HG03521 (cell line): ENCODE measurements at regions not wholly inside any gene's neighbourhood (a gene's known extent, or its start where the extent isn't known, plus 50 kb on each side); places are given as distances from the start of the nearest gene placed in this dataset.
"Not testable (repeated sequence)": the region's sequence is repeated elsewhere in the genome, so short reads cannot be mapped to it uniquely, and the experiment has no call there.

ENCODE experiments used
- ATAC-seq: cut with Tn5 transposase; IDR thresholded peaks from one replicate; pipeline ENCODE4 v1.9.1; 2021; ENCODE audit warnings: mild to moderate bottlenecking, moderate library complexity; ENCODE audit not compliant: unreplicated experiment

- ATAC-seq: no peak
Measured at GRCh38 chr4:3877236-3877635, 111.1 kb downstream of the ADRA2C start.

- ATAC-seq: no peak
Measured at GRCh38 chr4:3877868-3878267, 111.7 kb downstream of the ADRA2C start.

- ATAC-seq: no peak
Measured at GRCh38 chr4:3878678-3879077, 112.5 kb downstream of the ADRA2C start.

GRCh38 chr4:3879681-3880614 lies 113.8 kb downstream of the ADRA2C start:
- no peak for ATAC-seq

GRCh38 chr4:3880615-3881120 lies 114.5 kb downstream of the ADRA2C start:
- ATAC-seq: no peak

- not testable (repeated sequence) for ATAC-seq
Measured at GRCh38 chr4:3882316-3882885, 116.2 kb downstream of the ADRA2C start.

GRCh38 chr4:3884261-3884660 lies 118.1 kb downstream of the ADRA2C start:
- ATAC-seq: not testable (repeated sequence)

- not testable (repeated sequence) for ATAC-seq
Measured at GRCh38 chr4:3893590-3893989, 127.4 kb downstream of the ADRA2C start.

- not testable (repeated sequence) for ATAC-seq
Measured at GRCh38 chr4:3894086-3894959, 128.1 kb downstream of the ADRA2C start.

GRCh38 chr4:3896441-3896840 lies 130.3 kb downstream of the ADRA2C start:
- ATAC-seq: no peak

GRCh38 chr4:3896871-3897578 lies 130.8 kb downstream of the ADRA2C start:
- not testable (repeated sequence) for ATAC-seq

- no peak for ATAC-seq
Measured at GRCh38 chr4:3898098-3898497, 131.9 kb downstream of the ADRA2C start.

- ATAC-seq: not testable (repeated sequence)
Measured at GRCh38 chr4:3898928-3899327, 132.7 kb downstream of the ADRA2C start.

- not testable (repeated sequence) for ATAC-seq
Measured at GRCh38 chr4:3904264-3904955, 138.2 kb downstream of the ADRA2C start.

GRCh38 chr4:3909616-3910015 lies 143.4 kb downstream of the ADRA2C start:
- not testable (repeated sequence) for ATAC-seq

- ATAC-seq: not testable (repeated sequence)
Measured at GRCh38 chr4:3910161-3910950, 144.2 kb downstream of the ADRA2C start.

- no peak for ATAC-seq
Measured at GRCh38 chr4:3911252-3911856, 145.2 kb downstream of the ADRA2C start.

- ATAC-seq: not testable (repeated sequence)
Measured at GRCh38 chr4:3914511-3914910, 148.3 kb downstream of the ADRA2C start.
